MM.1S (cell line): ENCODE measurements at regions not wholly inside any gene's neighbourhood (a gene's known extent, or its start where the extent isn't known, plus 50 kb on each side); places are given as distances from the start of the nearest gene placed in this dataset.

Experiments used
- CTCF ChIP-seq: fragments of 300-600 bp; sonication (generic); IDR thresholded peaks from 2 replicates; pipeline ENCODE4 v1.5.1; 2016; ENCODE audit warnings: antibody characterized with exemption, low read length, mixed read lengths
- EZH2phosphoT487 ChIP-seq: fragments of 300-600 bp; sonication (generic); IDR thresholded peaks from 2 replicates; pipeline ENCODE4 v1.6.1; 2018; ENCODE audit warnings: antibody characterized with exemption, low read length

DNA sequence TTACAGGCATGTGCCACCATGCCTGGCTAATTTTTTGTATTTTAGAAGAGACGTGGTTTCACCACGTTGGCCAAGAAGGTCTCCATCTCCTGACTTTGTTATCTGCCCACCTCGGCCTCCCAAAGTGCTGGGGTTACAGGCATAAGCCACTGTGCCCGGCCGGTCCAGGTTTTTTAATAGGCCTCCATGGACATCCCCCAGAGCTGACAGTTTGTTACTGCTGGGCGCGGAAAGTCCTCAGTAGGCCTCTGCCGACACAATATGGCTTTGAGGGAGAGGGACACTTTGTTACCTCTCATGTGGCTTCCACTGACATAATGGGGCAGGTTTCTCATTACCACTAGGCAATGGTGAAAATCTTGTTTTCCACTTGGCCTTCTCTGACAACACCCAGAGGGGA lies 152.0 kb downstream of the WNT7A start:
- TF ChIP-seq CTCF (no peak), EZH2phosphoT487 (no peak)
